Hepatocyte (in vitro differentiated cells): ENCODE measurements at regions not wholly inside any gene's neighbourhood (a gene's known extent, or its start where the extent isn't known, plus 50 kb on each side); places are given as distances from the start of the nearest gene placed in this dataset.

ENCODE experiments used
- DNase-seq: peaks from one replicate; pipeline ENCODE4 v3.0.0-alpha.2; 2016; ENCODE audit warnings: low spot score
- H2AFZ ChIP-seq: fragments of 200-600 bp; sonication (generic); 2 replicates; pipeline ENCODE4 v1.6.0; 2016; ENCODE audit warnings: antibody characterized with exemption, mild to moderate bottlenecking
- H3K27ac ChIP-seq: fragments of 200-600 bp; sonication (generic); 2 replicates; pipeline ENCODE4 v1.5.1; 2016; ENCODE audit warnings: mild to moderate bottlenecking
- H3K27me3 ChIP-seq: fragments of 200-600 bp; sonication (generic); 2 replicates; pipeline ENCODE4 v1.6.1; 2016
- H3K36me3 ChIP-seq: fragments of 200-600 bp; sonication (generic); replicated peaks from 2 replicates; pipeline ENCODE4 v1.5.1; 2016; ENCODE audit warnings: low read depth; ENCODE audit not compliant: insufficient read depth
- H3K4me1 ChIP-seq: fragments of 200-600 bp; sonication (generic); 2 replicates; pipeline ENCODE4 v1.5.1; 2016; ENCODE audit warnings: mild to moderate bottlenecking, moderate library complexity; ENCODE audit not compliant: insufficient read depth
- H3K4me2 ChIP-seq: fragments of 200-600 bp; sonication (generic); 2 replicates; pipeline ENCODE4 v1.6.0; 2016
- H3K4me3 ChIP-seq: fragments of 200-600 bp; sonication (generic); 2 replicates; pipeline ENCODE4 v1.5.1; 2016; ENCODE audit warnings: mild to moderate bottlenecking
- H3K79me2 ChIP-seq: fragments of 200-600 bp; sonication (generic); 2 replicates; pipeline ENCODE4 v1.6.0; 2017; ENCODE audit warnings: mild to moderate bottlenecking
- H3K9me2 ChIP-seq: fragments of 200-600 bp; sonication (generic); replicated peaks from 2 replicates; pipeline ENCODE4 v1.6.0; 2017; ENCODE audit warnings: mild to moderate bottlenecking; ENCODE audit not compliant: insufficient read depth
- H3K9me3 ChIP-seq: fragments of 200-600 bp; sonication (generic); 2 replicates; pipeline ENCODE4 v1.5.1; 2016; ENCODE audit warnings: low read depth, mild to moderate bottlenecking
- H4K20me1 ChIP-seq: fragments of 200-600 bp; sonication (generic); 2 replicates; pipeline ENCODE4 v1.6.0; 2016; ENCODE audit warnings: mild to moderate bottlenecking; ENCODE audit not compliant: insufficient read depth, poor library complexity, severe bottlenecking
- CTCF ChIP-seq: fragments of 200-600 bp; sonication (generic); IDR thresholded peaks from 2 replicates; pipeline ENCODE4 v1.5.1; 2016; ENCODE audit warnings: antibody characterized with exemption, mild to moderate bottlenecking; ENCODE audit not compliant: poor library complexity
- EZH2 ChIP-seq: fragments of 200-600 bp; sonication (generic); IDR thresholded peaks from 2 replicates; pipeline ENCODE4 v1.6.1; 2016; ENCODE audit warnings: antibody characterized with exemption, mild to moderate bottlenecking, borderline replicate concordance
- EZH2phosphoT487 ChIP-seq: fragments of 200-600 bp; sonication (generic); IDR thresholded peaks from one replicate; pipeline ENCODE4 v1.6.1; 2018; ENCODE audit warnings: antibody characterized with exemption, mild to moderate bottlenecking, low read depth, moderate library complexity; ENCODE audit not compliant: unreplicated experiment, severe bottlenecking
- WGBS: methylation state at CpG from one replicate; pipeline ENCODE4 v1.1.6; 2016; ENCODE audit warnings: low lambda C conversion rate; ENCODE audit errors: missing lambda C conversion rate; 5-methylcytosine and 5-hydroxymethylcytosine counted together

- H2AFZ ChIP-seq: no peak overlapping the region
- H3K9me2 ChIP-seq: no peaks in the 10 kb centered on the region
- no peak overlapping the region for H3K4me2 ChIP-seq
- 90% methylated on average over 5 of the region's 5 CpGs for WGBS
- DNase-seq: no peak
- H3K4me1 ChIP-seq: peaks cover 14% of the 10 kb centered on the region
- no peaks in the 10 kb centered on the region for H4K20me1 ChIP-seq
- no peaks in the 10 kb centered on the region for H3K36me3 ChIP-seq
- H3K79me2 ChIP-seq: no peaks in the 10 kb centered on the region
- H3K27me3 ChIP-seq: no peaks in the 10 kb centered on the region
- no peaks in the 10 kb centered on the region for H3K9me3 ChIP-seq
- TF ChIP-seq EZH2: no peak
- TF ChIP-seq CTCF: no peak
- TF ChIP-seq EZH2phosphoT487: no peak
- H3K4me3 ChIP-seq: no peak overlapping the region
- no peak overlapping the region for H3K27ac ChIP-seq
Measured at GRCh38 chr6:33903579-33903978, 99.8 kb upstream of the MLN start.

GRCh38 chr6:33902457-33902853 lies 98.7 kb upstream of the MLN start:
- H4K20me1 ChIP-seq: no peaks in the 10 kb centered on the region
- WGBS: 91% methylated on average over 3 of the region's 3 CpGs
- H3K27me3 ChIP-seq: no peaks in the 10 kb centered on the region
- no peaks in the 10 kb centered on the region for H3K9me3 ChIP-seq
- no peak overlapping the region for H3K4me3 ChIP-seq
- H3K4me2 ChIP-seq: no peak overlapping the region
- no peak for TF ChIP-seq CTCF
- no peak for TF ChIP-seq EZH2phosphoT487
- no peak for TF ChIP-seq EZH2
- no peaks in the 10 kb centered on the region for H3K9me2 ChIP-seq
- H2AFZ ChIP-seq: no peak overlapping the region
- H3K79me2 ChIP-seq: no peaks in the 10 kb centered on the region
- H3K36me3 ChIP-seq: no peaks in the 10 kb centered on the region
- peaks cover 10% of the 10 kb centered on the region for H3K4me1 ChIP-seq
- no peak for DNase-seq
- H3K27ac ChIP-seq: no peak overlapping the region

DNA sequence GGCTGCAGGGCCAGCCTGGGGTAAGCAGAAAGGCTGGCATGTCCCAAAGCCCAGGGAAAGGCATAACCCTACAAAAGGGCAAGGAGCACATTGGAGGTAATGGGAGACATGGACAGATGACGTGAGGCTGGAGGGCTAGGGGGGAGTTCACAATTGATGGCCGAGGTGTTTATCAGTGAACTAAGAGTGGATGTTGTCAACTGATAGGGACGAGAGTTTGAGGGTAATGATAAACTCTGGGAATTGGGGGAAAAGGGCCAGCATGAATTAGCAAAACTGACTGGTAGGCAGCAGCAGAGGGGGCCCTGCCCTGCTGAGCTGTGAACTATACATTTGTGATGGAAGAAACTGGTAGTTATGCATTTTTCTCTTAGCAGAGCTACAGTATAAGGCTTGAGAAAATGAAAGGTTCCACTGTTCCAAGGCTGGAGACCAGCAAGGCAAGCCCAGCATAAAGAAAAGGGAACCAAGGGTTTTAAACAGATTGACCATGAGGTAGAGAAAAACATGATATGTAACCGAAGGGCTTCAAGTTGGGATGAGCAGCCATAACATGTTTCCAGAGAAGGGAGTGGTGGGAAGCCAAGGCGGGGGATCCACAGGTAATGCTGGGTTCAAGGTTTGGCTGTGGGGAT lies 98.1 kb upstream of the MLN start:
- Histone ChIP-seq H3K9me2 (no peaks in the 10 kb centered on the region), H3K9me3 (no peaks in the 10 kb centered on the region), H3K27ac (no peak overlapping the region), H3K79me2 (no peaks in the 10 kb centered on the region), H4K20me1 (no peaks in the 10 kb centered on the region), H2AFZ (no peak overlapping the region), H3K4me2 (no peak overlapping the region), H3K4me1 (peaks cover 10% of the 10 kb centered on the region), H3K4me3 (no peak overlapping the region), H3K27me3 (no peaks in the 10 kb centered on the region), H3K36me3 (no peaks in the 10 kb centered on the region)
- WGBS: 69% methylated on average over 5 of the region's 5 CpGs
- TF ChIP-seq CTCF (no peak), EZH2 (no peak), EZH2phosphoT487 (no peak)
- no peak for DNase-seq

DNA sequence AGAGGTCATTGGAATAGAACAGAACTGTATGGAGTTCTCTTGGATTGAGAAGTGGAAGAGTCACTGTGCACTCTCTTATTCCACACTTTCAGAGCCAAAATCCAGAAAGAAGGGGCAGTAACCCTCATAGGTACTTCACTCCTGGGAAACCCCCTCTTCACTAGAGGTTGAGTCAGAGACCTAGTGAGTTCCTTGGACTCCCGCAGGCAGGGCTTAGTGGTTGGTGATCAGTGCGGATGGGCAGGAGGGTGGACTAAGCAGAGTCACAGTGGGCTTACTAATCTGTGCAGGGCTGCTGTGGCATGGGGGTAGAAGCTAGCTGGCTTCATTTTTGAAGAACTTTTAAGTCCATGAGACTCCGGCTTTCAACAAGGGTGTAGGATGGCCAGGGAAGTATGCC lies 95.0 kb upstream of the MLN start:
- WGBS: 62% methylated on average over 3 of the region's 3 CpGs
- Histone ChIP-seq H2AFZ (no peak overlapping the region), H3K36me3 (no peaks in the 10 kb centered on the region), H3K4me3 (no peak overlapping the region), H3K27me3 (no peaks in the 10 kb centered on the region), H3K79me2 (no peaks in the 10 kb centered on the region), H3K9me2 (no peaks in the 10 kb centered on the region), H3K27ac (no peak overlapping the region), H3K4me2 (no peak overlapping the region), H4K20me1 (no peaks in the 10 kb centered on the region), H3K9me3 (no peaks in the 10 kb centered on the region), H3K4me1 (peaks cover 16% of the 10 kb centered on the region)
- no peak for DNase-seq
- TF ChIP-seq EZH2: no peak
- no peak for TF ChIP-seq EZH2phosphoT487
- no peak for TF ChIP-seq CTCF
